WTC11 (cell line): ENCODE measurements at regions not wholly inside any gene's neighbourhood (a gene's known extent, or its start where the extent isn't known, plus 50 kb on each side); places are given as distances from the start of the nearest gene placed in this dataset.

Source experiments
- ATAC-seq: fragments of 200-7000 bp; cut with Tn5 transposase; 2 replicates; pipeline ENCODE4 v1.10.0; 2021; ENCODE audit warnings: mild to moderate bottlenecking, moderate library complexity
- CTCF ChIA-PET: fragments of 300-600 bp; sonication (Branson Sonifier 250); formaldehyde crosslinking; loops from one replicate; lab custom pipeline; 2021; ENCODE audit warnings: antibody characterized with exemption; lab: Charles Lee
- POLR2A ChIA-PET: fragments of 350-600 bp; sonication (Branson Sonifier 250); formaldehyde crosslinking; loops from one replicate; lab custom pipeline; 2021; ENCODE audit warnings: antibody characterized with exemption; lab: Charles Lee
- DNase-seq: peaks from one replicate; pipeline ENCODE4 v3.0.0; 2021; ENCODE audit warnings: low spot score
- H3K27ac Mint-ChIP-seq: 2 replicates; pipeline ENCODE4 v1.8.0; 2021; ENCODE audit warnings: mixed read lengths
- H3K27me3 Mint-ChIP-seq: 2 replicates; pipeline ENCODE4 v1.8.0; 2021; ENCODE audit warnings: low read depth, mild to moderate bottlenecking, moderate library complexity, mixed read lengths
- H3K36me3 Mint-ChIP-seq: 2 replicates; pipeline ENCODE4 v1.8.0; 2021; ENCODE audit warnings: mixed read lengths
- H3K4me1 Mint-ChIP-seq: 2 replicates; pipeline ENCODE4 v1.8.0; 2022; ENCODE audit warnings: mixed read lengths
- H3K4me3 Mint-ChIP-seq: 2 replicates; pipeline ENCODE4 v1.8.0; 2021; ENCODE audit warnings: mild to moderate bottlenecking, moderate library complexity, mixed read lengths
- H3K9me3 Mint-ChIP-seq: 2 replicates; pipeline ENCODE4 v1.8.0; 2021; ENCODE audit warnings: mixed read lengths
- ATF3 ChIP-seq: sonication (generic); formaldehyde crosslinking; conservative IDR thresholded peaks from 2 replicates; pipeline ENCODE4 v1.8.1; 2022; ENCODE audit warnings: mild to moderate bottlenecking, missing genetic modification reagents
- EMX1 ChIP-seq: fragments of 250-450 bp; sonication (Bioruptor Pico); IDR thresholded peaks from 2 replicates; pipeline ENCODE4 v1.8.0; 2021; ENCODE audit warnings: mild to moderate bottlenecking
- FOXK1 ChIP-seq: sonication (generic); formaldehyde crosslinking; IDR thresholded peaks from 2 replicates; pipeline ENCODE4 v1.8.0; 2022; ENCODE audit warnings: mild to moderate bottlenecking, moderate library complexity, missing genetic modification reagents
- IRF2 ChIP-seq: sonication (generic); formaldehyde crosslinking; IDR thresholded peaks from 2 replicates; pipeline ENCODE4 v1.8.0; 2022; ENCODE audit warnings: low read depth, missing genetic modification reagents, borderline replicate concordance
- JAZF1 ChIP-seq: fragments of 250-450 bp; sonication (Bioruptor Pico); IDR thresholded peaks from 2 replicates; pipeline ENCODE4 v1.9.0; 2021; ENCODE audit warnings: moderate library complexity, mild to moderate bottlenecking, inconsistent platforms
- JUN ChIP-seq: sonication (generic); formaldehyde crosslinking; IDR thresholded peaks from 2 replicates; pipeline ENCODE4 v1.8.0; 2023; ENCODE audit warnings: mild to moderate bottlenecking, missing genetic modification reagents
- MXD4 ChIP-seq: fragments of 250-450 bp; sonication (Bioruptor Pico); IDR thresholded peaks from 2 replicates; pipeline ENCODE4 v1.8.0; 2021; ENCODE audit warnings: mild to moderate bottlenecking, moderate library complexity, borderline replicate concordance
- NFATC4 ChIP-seq: fragments of 250-450 bp; sonication (Bioruptor Pico); IDR thresholded peaks from 2 replicates; pipeline ENCODE4 v1.9.0; 2021; ENCODE audit warnings: mild to moderate bottlenecking
- PRRX2 ChIP-seq: fragments of 250-450 bp; sonication (Bioruptor Pico); IDR thresholded peaks from 2 replicates; pipeline ENCODE4 v1.8.0; 2021; ENCODE audit warnings: mild to moderate bottlenecking
- RORB ChIP-seq: fragments of 250-450 bp; sonication (Bioruptor Pico); IDR thresholded peaks from 2 replicates; pipeline ENCODE4 v1.9.0; 2021; ENCODE audit warnings: mild to moderate bottlenecking
- SOX15 ChIP-seq: fragments of 250-450 bp; sonication (Bioruptor Pico); IDR thresholded peaks from 2 replicates; pipeline ENCODE4 v1.9.0; 2021; ENCODE audit warnings: mild to moderate bottlenecking
- TEAD1 ChIP-seq: sonication (generic); formaldehyde crosslinking; IDR thresholded peaks from 2 replicates; pipeline ENCODE4 v1.8.0; 2022; ENCODE audit warnings: mild to moderate bottlenecking, missing genetic modification reagents
- USF2 ChIP-seq: sonication (generic); formaldehyde crosslinking; IDR thresholded peaks from 2 replicates; pipeline ENCODE4 v1.8.1; 2023; ENCODE audit warnings: mild to moderate bottlenecking, missing genetic modification reagents, moderate library complexity
- ZMAT4 ChIP-seq: fragments of 250-450 bp; sonication (Bioruptor Pico); IDR thresholded peaks from 2 replicates; pipeline ENCODE4 v1.9.0; 2021; ENCODE audit warnings: mild to moderate bottlenecking
- ZNF138 ChIP-seq: sonication (generic); formaldehyde crosslinking; conservative IDR thresholded peaks from 2 replicates; pipeline ENCODE4 v1.8.1; 2022; ENCODE audit warnings: mild to moderate bottlenecking, moderate library complexity, missing genetic modification reagents
- ZNF263 ChIP-seq: sonication (generic); formaldehyde crosslinking; IDR thresholded peaks from 2 replicates; pipeline ENCODE4 v1.8.1; 2022; ENCODE audit warnings: low read depth, mild to moderate bottlenecking, moderate library complexity, missing genetic modification reagents
- TF ChIP-seq, protein P1 (sequence below): sonication (generic); formaldehyde crosslinking; IDR thresholded peaks from 2 replicates; pipeline ENCODE4 v1.8.0; 2022; ENCODE audit warnings: mild to moderate bottlenecking, missing genetic modification reagents
- TF ChIP-seq, protein P2 (sequence below): sonication (generic); formaldehyde crosslinking; IDR thresholded peaks from 2 replicates; pipeline ENCODE4 v1.8.1; 2022; ENCODE audit warnings: missing genetic modification reagents, borderline replicate concordance
- TF ChIP-seq, protein P3 (sequence below): sonication (generic); formaldehyde crosslinking; IDR thresholded peaks from 2 replicates; pipeline ENCODE4 v1.8.1; 2022; ENCODE audit warnings: mild to moderate bottlenecking, moderate library complexity, missing genetic modification reagents

- TF ChIP-seq, protein P1, sequence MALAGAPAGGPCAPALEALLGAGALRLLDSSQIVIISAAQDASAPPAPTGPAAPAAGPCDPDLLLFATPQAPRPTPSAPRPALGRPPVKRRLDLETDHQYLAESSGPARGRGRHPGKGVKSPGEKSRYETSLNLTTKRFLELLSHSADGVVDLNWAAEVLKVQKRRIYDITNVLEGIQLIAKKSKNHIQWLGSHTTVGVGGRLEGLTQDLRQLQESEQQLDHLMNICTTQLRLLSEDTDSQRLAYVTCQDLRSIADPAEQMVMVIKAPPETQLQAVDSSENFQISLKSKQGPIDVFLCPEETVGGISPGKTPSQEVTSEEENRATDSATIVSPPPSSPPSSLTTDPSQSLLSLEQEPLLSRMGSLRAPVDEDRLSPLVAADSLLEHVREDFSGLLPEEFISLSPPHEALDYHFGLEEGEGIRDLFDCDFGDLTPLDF (CRISPR knock-in tag), result no peak
- TF ChIP-seq JAZF1 (CRISPR knock-in tag), result no peak
Observed at GRCh38 chr6:148650941-148651505, 95.8 kb upstream of the UST start (continued).

DNA sequence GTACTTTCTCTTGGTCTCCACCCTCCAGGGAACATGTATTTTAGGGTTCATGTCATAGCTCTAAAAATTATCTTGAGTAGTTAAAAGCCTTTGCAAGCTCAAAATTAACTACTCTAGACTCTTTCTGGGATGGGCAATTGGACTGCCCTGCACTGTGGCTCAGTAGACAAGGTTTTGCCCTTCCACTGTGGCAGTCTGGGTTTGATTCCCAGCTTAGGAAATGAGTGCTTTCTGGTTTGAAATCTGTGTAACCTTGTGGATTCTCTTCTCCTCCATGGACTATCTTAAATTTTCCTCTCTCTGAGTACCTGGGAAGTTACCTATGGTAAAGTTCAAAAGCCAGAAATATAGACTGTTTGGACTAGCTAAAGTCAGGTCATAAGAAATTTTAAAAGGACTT lies 94.6 kb upstream of the UST start:
- CTCF ChIA-PET, result no interaction called here
- peaks cover 88% of the 10 kb centered on the region for H3K9me3 Mint-ChIP-seq
- peaks cover 9% of the 10 kb centered on the region for H3K27me3 Mint-ChIP-seq
- no peak overlapping the region for H3K4me3 Mint-ChIP-seq
- no peak overlapping the region for H3K27ac Mint-ChIP-seq
- no peak for DNase-seq
- TF ChIP-seq, protein P2, sequence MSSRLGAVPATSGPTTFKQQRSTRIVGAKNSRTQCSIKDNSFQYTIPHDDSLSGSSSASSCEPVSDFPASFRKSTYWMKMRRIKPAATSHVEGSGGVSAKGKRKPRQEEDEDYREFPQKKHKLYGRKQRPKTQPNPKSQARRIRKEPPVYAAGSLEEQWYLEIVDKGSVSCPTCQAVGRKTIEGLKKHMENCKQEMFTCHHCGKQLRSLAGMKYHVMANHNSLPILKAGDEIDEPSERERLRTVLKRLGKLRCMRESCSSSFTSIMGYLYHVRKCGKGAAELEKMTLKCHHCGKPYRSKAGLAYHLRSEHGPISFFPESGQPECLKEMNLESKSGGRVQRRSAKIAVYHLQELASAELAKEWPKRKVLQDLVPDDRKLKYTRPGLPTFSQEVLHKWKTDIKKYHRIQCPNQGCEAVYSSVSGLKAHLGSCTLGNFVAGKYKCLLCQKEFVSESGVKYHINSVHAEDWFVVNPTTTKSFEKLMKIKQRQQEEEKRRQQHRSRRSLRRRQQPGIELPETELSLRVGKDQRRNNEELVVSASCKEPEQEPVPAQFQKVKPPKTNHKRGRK, result no peak
- no peak for TF ChIP-seq NFATC4 (CRISPR knock-in tag)
- no peak for TF ChIP-seq PRRX2 (CRISPR knock-in tag)
- TF ChIP-seq, protein P3, sequence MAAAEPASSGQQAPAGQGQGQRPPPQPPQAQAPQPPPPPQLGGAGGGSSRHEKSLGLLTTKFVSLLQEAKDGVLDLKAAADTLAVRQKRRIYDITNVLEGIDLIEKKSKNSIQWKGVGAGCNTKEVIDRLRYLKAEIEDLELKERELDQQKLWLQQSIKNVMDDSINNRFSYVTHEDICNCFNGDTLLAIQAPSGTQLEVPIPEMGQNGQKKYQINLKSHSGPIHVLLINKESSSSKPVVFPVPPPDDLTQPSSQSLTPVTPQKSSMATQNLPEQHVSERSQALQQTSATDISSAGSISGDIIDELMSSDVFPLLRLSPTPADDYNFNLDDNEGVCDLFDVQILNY (CRISPR knock-in tag), result no peak
- no peak for TF ChIP-seq ZNF263 (CRISPR knock-in tag)
- TF ChIP-seq TEAD1 (CRISPR knock-in tag), result no peak
- no peak for TF ChIP-seq ZMAT4
- TF ChIP-seq FOXK1 (CRISPR knock-in tag), result no peak
- no peak for TF ChIP-seq IRF2
- TF ChIP-seq EMX1 (CRISPR knock-in tag), result no peak
- no peak for TF ChIP-seq USF2 (CRISPR knock-in tag)
- no peak for TF ChIP-seq SOX15
- TF ChIP-seq ATF3 (CRISPR knock-in tag), result no peak
- TF ChIP-seq, protein P1 (CRISPR knock-in tag), result no peak
- TF ChIP-seq ZNF138 (CRISPR knock-in tag), result no peak
- TF ChIP-seq JUN, result no peak
- TF ChIP-seq MXD4 (CRISPR knock-in tag), result no peak
- no peak for TF ChIP-seq RORB (CRISPR knock-in tag)
- no peaks in the 10 kb centered on the region for H3K4me1 Mint-ChIP-seq
- H3K36me3 Mint-ChIP-seq, result peaks cover 77% of the 10 kb centered on the region
- POLR2A ChIA-PET, result no interaction called here
- no peak for ATAC-seq
